GM12878 (cell line): ENCODE measurements at regions not wholly inside any gene's neighbourhood (a gene's known extent, or its start where the extent isn't known, plus 50 kb on each side); places are given as distances from the start of the nearest gene placed in this dataset.

ENCODE experiments used
- ATAC-seq: fragments of 200-7000 bp; cut with Tn5 transposase; 3 replicates; pipeline ENCODE4 v1.9.1; 2020; ENCODE audit warnings: mild to moderate bottlenecking, moderate library complexity
- BruUV-seq: library from RNA; stranded (reverse); fragments of 400-500 nt; replicated peaks from 2 replicates; lab custom pipeline; 2021; lab: Mats Ljungman, UMichigan
- CTCF ChIA-PET: fragments of 300-600 bp; sonication (Branson Sonifier 250); formaldehyde crosslinking; extraction: SDS; loops from one replicate; lab custom pipeline; 2021; ENCODE audit warnings: inconsistent platforms; lab: Yijun Ruan, JAX
- POLR2A ChIA-PET: fragments of 350-600 bp; formaldehyde crosslinking; extraction: SDS; loops from one replicate; lab custom pipeline; 2021; ENCODE audit warnings: inconsistent platforms; lab: Charles Lee
- RAD21 ChIA-PET: fragments of 300-600 bp; sonication (Branson Sonifier 250); formaldehyde crosslinking; loops from one replicate; lab custom pipeline; 2023; ENCODE audit warnings: antibody characterized with exemption; ENCODE audit not compliant: unreplicated experiment; lab: Charles Lee
- SMC1A ChIA-PET: fragments of 300-600 bp; sonication (Branson Sonifier 250); formaldehyde crosslinking; loops from one replicate; lab custom pipeline; 2023; ENCODE audit not compliant: unreplicated experiment, uncharacterized antibody; lab: Charles Lee
- DNase-seq: peaks from one replicate; pipeline ENCODE4 v3.0.0-alpha.2; 2011; ENCODE audit warnings: low read depth, low spot score
- FAIRE-seq: peaks from 3 replicates; lab custom pipeline; 2011; peaks lifted over from hg19 to GRCh38; lab: Jason Lieb, UNC
- H2AFZ ChIP-seq: 2 replicates; pipeline ENCODE4 v1.6.0; 2011; ENCODE audit warnings: low read depth, low read length, control low read depth; ENCODE audit not compliant: control insufficient read depth
- H3K27ac ChIP-seq: 2 replicates; pipeline ENCODE4 v1.5.1; 2011; ENCODE audit warnings: control low read depth; ENCODE audit not compliant: control insufficient read depth, insufficient read depth
- H3K27me3 ChIP-seq, 2 experiments: replicated peaks in 1 of 2; 2 replicates each; pipeline versions ENCODE4 v1.6.0 to v1.6.1; 2011; ENCODE audit warnings: low read length in 1 of 2; ENCODE audit not compliant: control insufficient read depth in 2 of 2, insufficient read depth in 2 of 2
- H3K36me3 ChIP-seq, 2 experiments: 2 replicates each; pipeline ENCODE4 v1.5.1; 2011; ENCODE audit warnings: low read length in 1 of 2; ENCODE audit not compliant: control insufficient read depth in 2 of 2, insufficient read depth in 2 of 2
- H3K4me1 ChIP-seq: 2 replicates; pipeline ENCODE4 v1.6.1; 2011; ENCODE audit warnings: mild to moderate bottlenecking, low read length, moderate library complexity, mixed read lengths; ENCODE audit not compliant: control insufficient read depth, insufficient read depth
- H3K4me2 ChIP-seq: 2 replicates; pipeline ENCODE4 v1.6.0; 2011; ENCODE audit warnings: control low read depth; ENCODE audit not compliant: control insufficient read depth, insufficient read depth
- H3K4me3 ChIP-seq: fragments of 200-600 bp; sonication (generic); 2 replicates; pipeline ENCODE4 v1.5.1; 2016
- H3K79me2 ChIP-seq: 2 replicates; pipeline ENCODE4 v1.6.0; 2011; ENCODE audit warnings: low read length; ENCODE audit not compliant: control insufficient read depth, insufficient read depth
- H3K9ac ChIP-seq: 2 replicates; pipeline ENCODE4 v1.8.0; 2011; ENCODE audit warnings: low read length, control low read depth, mixed read lengths; ENCODE audit not compliant: control insufficient read depth, insufficient read depth
- H3K9me3 ChIP-seq: replicated peaks from 3 replicates; pipeline ENCODE4 v1.5.1; 2011; ENCODE audit warnings: mild to moderate bottlenecking, low read length; ENCODE audit not compliant: control insufficient read depth, insufficient read depth
- H4K20me1 ChIP-seq: 2 replicates; pipeline ENCODE4 v1.6.0; 2011; ENCODE audit not compliant: control insufficient read depth, insufficient read depth
- BCLAF1 ChIP-seq: fragments of 450-650 bp; IDR thresholded peaks from 2 replicates; pipeline ENCODE4 v1.6.1; 2017; ENCODE audit warnings: antibody characterized with exemption, mild to moderate bottlenecking, moderate library complexity
- CBX5 ChIP-seq: sonication (generic); IDR thresholded peaks from 2 replicates; pipeline ENCODE4 v1.6.1; 2016; ENCODE audit warnings: low read depth, moderate library complexity, mild to moderate bottlenecking, inconsistent platforms
- ESRRA ChIP-seq: IDR thresholded peaks from 2 replicates; pipeline ENCODE4 v1.6.1; 2012; ENCODE audit warnings: mild to moderate bottlenecking, low read length, improper control_type of control experiment
- HCFC1 ChIP-seq: fragments of 150-350 bp; IDR thresholded peaks from 2 replicates; pipeline ENCODE4 v1.6.1; 2014; ENCODE audit warnings: low read length
- HDGF ChIP-seq: fragments of 450-650 bp; IDR thresholded peaks from 2 replicates; pipeline ENCODE4 v1.6.1; 2016; ENCODE audit warnings: antibody characterized with exemption
- IKZF1 ChIP-seq: fragments of 450-650 bp; conservative IDR thresholded peaks from 2 replicates; pipeline ENCODE4 v1.6.1; 2017; ENCODE audit warnings: antibody characterized with exemption, mild to moderate bottlenecking
- IKZF2 ChIP-seq, 2 experiments: fragments of 450-650 bp; IDR thresholded peaks; 2 replicates each; pipeline ENCODE4 v1.6.1; 2017; ENCODE audit warnings: mild to moderate bottlenecking in 2 of 2, moderate library complexity in 2 of 2
- MTA3 ChIP-seq: IDR thresholded peaks from 2 replicates; pipeline ENCODE4 v1.6.1; 2012; ENCODE audit warnings: low read length, inconsistent platforms, borderline replicate concordance
- NR2C1 ChIP-seq: fragments of 450-650 bp; IDR thresholded peaks from 2 replicates; pipeline ENCODE4 v1.6.1; 2017; ENCODE audit warnings: antibody characterized with exemption, mild to moderate bottlenecking, moderate library complexity
- PAX5 ChIP-seq: IDR thresholded peaks from 2 replicates; pipeline ENCODE4 v1.6.1; 2011; ENCODE audit warnings: low read depth, low read length, borderline replicate concordance
- PAX8 ChIP-seq: fragments of 450-650 bp; IDR thresholded peaks from 2 replicates; pipeline ENCODE4 v1.6.1; 2017; ENCODE audit warnings: mild to moderate bottlenecking, moderate library complexity
- PML ChIP-seq: IDR thresholded peaks from 2 replicates; pipeline ENCODE4 v1.6.1; 2012; ENCODE audit warnings: low read length, inconsistent platforms
- POU2F2 ChIP-seq: IDR thresholded peaks from 3 replicates; pipeline ENCODE4 v1.6.1; 2011; ENCODE audit warnings: low read depth, mild to moderate bottlenecking, low read length, borderline replicate concordance
- SP1 ChIP-seq: IDR thresholded peaks from one replicate; pipeline ENCODE4 v1.6.1; 2011; ENCODE audit warnings: low read depth, low read length
- TBL1XR1 ChIP-seq: IDR thresholded peaks from 2 replicates; pipeline ENCODE4 v1.6.1; 2012; ENCODE audit warnings: low read depth, low read length, improper control_type of control experiment
- TCF12 ChIP-seq: IDR thresholded peaks from 2 replicates; pipeline ENCODE4 v1.6.1; 2011; ENCODE audit warnings: low read depth, mild to moderate bottlenecking, low read length
- WRNIP1 ChIP-seq: IDR thresholded peaks from 2 replicates; pipeline ENCODE4 v1.6.1; 2011; ENCODE audit warnings: low read depth, low read length, improper control_type of control experiment, borderline replicate concordance
- ZNF217 ChIP-seq: fragments of 450-650 bp; IDR thresholded peaks from 2 replicates; pipeline ENCODE4 v1.6.1; 2017; ENCODE audit warnings: antibody characterized with exemption, mild to moderate bottlenecking
- WGBS: methylation state at CpG from one replicate; pipeline ENCODE4 v1.1.6; 2016; ENCODE audit warnings: low lambda C conversion rate; ENCODE audit not compliant: insufficient replicate concordance, insufficient coverage; ENCODE audit errors: missing lambda C conversion rate; 5-methylcytosine and 5-hydroxymethylcytosine counted together
- in situ Hi-C: fragments of 300-500 bp; cut with MboI; formaldehyde crosslinking; loops from 9 replicates; pipeline ENCODE4 v1.14.3; 2018; ENCODE audit warnings: mixed read lengths
- intact Hi-C: fragments of 100-400 bp; cut with micrococcal nuclease; formaldehyde crosslinking; loops from one replicate; pipeline ENCODE4 v1.14.2; 2022; ENCODE audit not compliant: unreplicated experiment
- TF ChIP-seq, protein P1 (sequence below): fragments of 450-650 bp; IDR thresholded peaks from 2 replicates; pipeline ENCODE4 v1.6.1; 2016; ENCODE audit warnings: mild to moderate bottlenecking, moderate library complexity, borderline replicate concordance

DNA sequence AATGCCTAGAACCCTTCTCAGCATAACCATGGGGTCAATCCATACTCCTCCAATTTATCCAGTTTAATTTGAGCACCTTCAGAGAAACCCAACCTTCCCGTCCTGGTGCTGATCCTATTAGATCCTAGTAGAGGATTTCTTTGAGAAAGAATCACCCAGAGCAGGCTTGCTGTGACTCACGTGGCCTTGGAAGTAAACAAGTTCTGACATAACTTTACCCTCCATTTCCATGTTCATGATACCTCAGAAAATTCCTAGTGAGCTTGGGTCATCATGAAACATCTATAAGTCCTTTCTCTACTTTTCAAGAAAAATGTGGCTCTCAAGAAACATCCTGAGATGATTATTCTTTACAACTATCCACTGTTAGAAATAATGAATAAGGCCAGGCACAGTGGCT lies 71.7 kb downstream of the PRLHR start (continued):
- TF ChIP-seq, protein P1, sequence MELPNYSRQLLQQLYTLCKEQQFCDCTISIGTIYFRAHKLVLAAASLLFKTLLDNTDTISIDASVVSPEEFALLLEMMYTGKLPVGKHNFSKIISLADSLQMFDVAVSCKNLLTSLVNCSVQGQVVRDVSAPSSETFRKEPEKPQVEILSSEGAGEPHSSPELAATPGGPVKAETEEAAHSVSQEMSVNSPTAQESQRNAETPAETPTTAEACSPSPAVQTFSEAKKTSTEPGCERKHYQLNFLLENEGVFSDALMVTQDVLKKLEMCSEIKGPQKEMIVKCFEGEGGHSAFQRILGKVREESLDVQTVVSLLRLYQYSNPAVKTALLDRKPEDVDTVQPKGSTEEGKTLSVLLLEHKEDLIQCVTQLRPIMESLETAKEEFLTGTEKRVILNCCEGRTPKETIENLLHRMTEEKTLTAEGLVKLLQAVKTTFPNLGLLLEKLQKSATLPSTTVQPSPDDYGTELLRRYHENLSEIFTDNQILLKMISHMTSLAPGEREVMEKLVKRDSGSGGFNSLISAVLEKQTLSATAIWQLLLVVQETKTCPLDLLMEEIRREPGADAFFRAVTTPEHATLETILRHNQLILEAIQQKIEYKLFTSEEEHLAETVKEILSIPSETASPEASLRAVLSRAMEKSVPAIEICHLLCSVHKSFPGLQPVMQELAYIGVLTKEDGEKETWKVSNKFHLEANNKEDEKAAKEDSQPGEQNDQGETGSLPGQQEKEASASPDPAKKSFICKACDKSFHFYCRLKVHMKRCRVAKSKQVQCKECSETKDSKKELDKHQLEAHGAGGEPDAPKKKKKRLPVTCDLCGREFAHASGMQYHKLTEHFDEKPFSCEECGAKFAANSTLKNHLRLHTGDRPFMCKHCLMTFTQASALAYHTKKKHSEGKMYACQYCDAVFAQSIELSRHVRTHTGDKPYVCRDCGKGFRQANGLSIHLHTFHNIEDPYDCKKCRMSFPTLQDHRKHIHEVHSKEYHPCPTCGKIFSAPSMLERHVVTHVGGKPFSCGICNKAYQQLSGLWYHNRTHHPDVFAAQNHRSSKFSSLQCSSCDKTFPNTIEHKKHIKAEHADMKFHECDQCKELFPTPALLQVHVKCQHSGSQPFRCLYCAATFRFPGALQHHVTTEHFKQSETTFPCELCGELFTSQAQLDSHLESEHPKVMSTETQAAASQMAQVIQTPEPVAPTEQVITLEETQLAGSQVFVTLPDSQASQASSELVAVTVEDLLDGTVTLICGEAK: no peak
- no peak for TF ChIP-seq PML

- Histone ChIP-seq H3K27me3 (no peaks in the 10 kb centered on the region), H3K9me3 (no peaks in the 10 kb centered on the region), H3K36me3 (no peaks in the 10 kb centered on the region), H3K79me2 (no peaks in the 10 kb centered on the region), H2AFZ (no peak overlapping the region), H3K27ac (no peak overlapping the region), H4K20me1 (no peaks in the 10 kb centered on the region), H3K4me2 (no peak overlapping the region), H3K4me3 (no peak overlapping the region), H3K9ac (no peak overlapping the region), H3K4me1 (no peaks in the 10 kb centered on the region)
- ChIA-PET POLR2A (no interaction called here), RAD21 (no interaction called here), CTCF (no interaction called here), SMC1A (interaction anchor here (1.5 kb wide), 1 partner anchor 13 kb away, joined by 3 read pairs; no protein-coding TSS in a partner anchor)
- in situ Hi-C loops (no loop called here), intact Hi-C loops (no loop called here)
- 7% methylated on average over 2 of the region's 2 CpGs for WGBS
- BruUV-seq: no TSS peak
- ATAC-seq: no peak
- DNase-seq: no peak
- FAIRE-seq: no peak
- TF ChIP-seq CBX5: no peak
- TF ChIP-seq HDGF: no peak
- TF ChIP-seq POU2F2: no peak
- TF ChIP-seq ESRRA: no peak
- no peak for TF ChIP-seq PAX5
- TF ChIP-seq SP1: no peak
- no peak for TF ChIP-seq MTA3
- no peak for TF ChIP-seq HCFC1
- no peak for TF ChIP-seq TCF12
- TF ChIP-seq TBL1XR1: no peak
- TF ChIP-seq IKZF2 (IDR thresholded peaks at IDR 0.05): no peak
- no peak for TF ChIP-seq PAX8
- TF ChIP-seq ZNF217: no peak
- TF ChIP-seq WRNIP1: no peak
- TF ChIP-seq NR2C1: no peak
- no peak for TF ChIP-seq IKZF1
- TF ChIP-seq BCLAF1: no peak
Observed at GRCh38 chr10:118522791-118523498, 72.5 kb downstream of the PRLHR start.
